K562 (cell line): ENCODE measurements at regions not wholly inside any gene's neighbourhood (a gene's known extent, or its start where the extent isn't known, plus 50 kb on each side); places are given as distances from the start of the nearest gene placed in this dataset.

Source experiments
- ATAC-seq: fragments of 200-7000 bp; cut with Tn5 transposase; 3 replicates; pipeline ENCODE4 v1.9.1; 2020; ENCODE audit warnings: moderate library complexity
- BruUV-seq: library from RNA; stranded (reverse); fragments of 400-500 nt; replicated peaks from 2 replicates; lab custom pipeline; 2021; lab: Mats Ljungman, UMichigan
- CTCF ChIA-PET: fragments of 300-600 bp; formaldehyde crosslinking; extraction: SDS; loops from one replicate; lab custom pipeline; 2021; ENCODE audit warnings: low intra/inter-chr PET ratio; lab: Yijun Ruan, JAX
- POLR2A ChIA-PET: fragments of 300-600, 350-650 bp; sonication (Branson Sonifier 250); formaldehyde crosslinking; extraction: SDS; loops from one replicate; lab custom pipeline; 2021; ENCODE audit warnings: antibody characterized with exemption, inconsistent platforms; lab: Yijun Ruan, JAX
- DNase-seq, 4 experiments: peaks; one replicate each; pipeline versions ENCODE4 v3.0.0 to v3.0.0-alpha.2; 2011 to 2018; ENCODE audit warnings: low spot score in 3 of 4, mixed read lengths in 3 of 4; ENCODE audit errors: extremely low read depth in 1 of 4
- FAIRE-seq: peaks from 2 replicates; lab custom pipeline; 2011; peaks lifted over from hg19 to GRCh38; lab: Jason Lieb, UNC
- H2AFZ ChIP-seq: 2 replicates; pipeline ENCODE4 v1.6.0; 2011; ENCODE audit warnings: low read depth, low read length, control low read depth, inconsistent platforms
- H3K27ac ChIP-seq: fragments of 200-600 bp; 3 replicates; pipeline ENCODE4 v1.8.0; 2011; ENCODE audit warnings: low read depth, mild to moderate bottlenecking, control low read depth, inconsistent platforms, low read length, moderate library complexity, mixed read lengths; ENCODE audit errors: extremely low read depth
- H3K27me3 ChIP-seq, 2 experiments: fragments of 300-600 bp in 1 of 2; 2 replicates in 1 of 2; 3 replicates in 1 of 2; pipeline versions ENCODE4 v1.6.0 to v1.8.0; 2011; ENCODE audit warnings: inconsistent platforms in 2 of 2, low read length in 2 of 2, mild to moderate bottlenecking in 1 of 2, mixed read lengths in 1 of 2, moderate library complexity in 1 of 2; ENCODE audit not compliant: control insufficient read depth in 2 of 2, insufficient read depth in 2 of 2
- H3K36me3 ChIP-seq: fragments of 300-600 bp; 3 replicates; pipeline ENCODE4 v1.8.0; 2011; ENCODE audit warnings: mild to moderate bottlenecking, low read length, inconsistent platforms; ENCODE audit not compliant: control insufficient read depth, insufficient read depth
- H3K4me1 ChIP-seq, 2 experiments: fragments of 200-600 bp in 1 of 2; replicated peaks in 1 of 2; 2 replicates in 1 of 2; 3 replicates in 1 of 2; pipeline versions ENCODE4 v1.5.1 to v1.8.0; 2011; ENCODE audit warnings: inconsistent platforms in 2 of 2, low read length in 2 of 2, mild to moderate bottlenecking in 1 of 2, mixed read lengths in 1 of 2, moderate library complexity in 1 of 2; ENCODE audit not compliant: control insufficient read depth in 2 of 2, insufficient read depth in 2 of 2
- H3K4me2 ChIP-seq: 2 replicates; pipeline ENCODE4 v1.6.1; 2011; ENCODE audit warnings: low read length, control low read depth, inconsistent platforms, mixed read lengths; ENCODE audit not compliant: insufficient read depth
- H3K4me3 ChIP-seq: fragments of 200-600 bp; sonication (generic), shearing (Covaris generic); 2 replicates; pipeline ENCODE4 v1.5.1; 2016; ENCODE audit warnings: control low read depth, inconsistent platforms
- H3K79me2 ChIP-seq: fragments of 200-600 bp; 3 replicates; pipeline ENCODE4 v1.8.0; 2011; ENCODE audit warnings: low read length, inconsistent platforms; ENCODE audit not compliant: control insufficient read depth, insufficient read depth
- H3K9ac ChIP-seq, 2 experiments: 2 replicates each; pipeline versions ENCODE4 v1.6.0 to v1.6.1; 2011; ENCODE audit warnings: low read depth in 2 of 2, low read length in 2 of 2, control low read depth in 1 of 2, inconsistent platforms in 1 of 2, mild to moderate bottlenecking in 1 of 2, mixed read lengths in 1 of 2; ENCODE audit not compliant: insufficient read depth in 1 of 2
- H3K9me1 ChIP-seq: one replicate; pipeline ENCODE4 v1.6.0; 2011; ENCODE audit warnings: inconsistent platforms, mild to moderate bottlenecking, low read length, moderate library complexity; ENCODE audit not compliant: control insufficient read depth, insufficient read depth
- H3K9me3 ChIP-seq: replicated peaks from 2 replicates; pipeline ENCODE4 v1.5.1; 2011; ENCODE audit warnings: low read depth, low read length, inconsistent platforms; ENCODE audit not compliant: control insufficient read depth, insufficient read depth
- H4K20me1 ChIP-seq: replicated peaks from 2 replicates; pipeline ENCODE4 v1.6.1; 2011; ENCODE audit warnings: low read length, inconsistent platforms, mixed read lengths; ENCODE audit not compliant: control insufficient read depth, insufficient read depth
- KDM4B ChIP-seq, 2 experiments: fragments of 450-650 bp in 1 of 2; sonication (generic) in 1 of 2; IDR thresholded peaks; 2 replicates each; pipeline ENCODE4 v1.6.1; 2016 to 2017; ENCODE audit warnings: borderline replicate concordance in 2 of 2, antibody characterized with exemption in 1 of 2, low read depth in 1 of 2, mild to moderate bottlenecking in 1 of 2
- LARP7 ChIP-seq: fragments of 450-650 bp; IDR thresholded peaks from 2 replicates; pipeline ENCODE4 v1.6.1; 2016
- NELFE ChIP-seq: IDR thresholded peaks from 2 replicates; pipeline ENCODE4 v1.6.1; 2011; ENCODE audit warnings: mild to moderate bottlenecking; ENCODE audit not compliant: insufficient read depth, insufficient read length
- STAT5B ChIP-seq: fragments of 250-450 bp; sonication (Bioruptor Pico); IDR thresholded peaks from 2 replicates; pipeline ENCODE4 v1.8.0; 2021; ENCODE audit warnings: mild to moderate bottlenecking, inconsistent platforms
- TCF7L2 ChIP-seq: fragments of 150-350 bp; IDR thresholded peaks from 2 replicates; pipeline ENCODE4 v1.6.1; 2016; ENCODE audit warnings: low read depth, mild to moderate bottlenecking, low read length, moderate library complexity
- ZBTB8A ChIP-seq: fragments of 450-650 bp; IDR thresholded peaks from 2 replicates; pipeline ENCODE4 v1.6.1; 2018; ENCODE audit warnings: mild to moderate bottlenecking, moderate library complexity; ENCODE audit not compliant: partially characterized antibody
- ZC3H4 ChIP-seq: sonication (generic); formaldehyde crosslinking; IDR thresholded peaks from 2 replicates; pipeline ENCODE4 v1.9.0; 2021; ENCODE audit warnings: missing genetic modification reagents, borderline replicate concordance
- ZNF175 ChIP-seq: fragments of 200-800 bp; sonication (Bioruptor generic); IDR thresholded peaks from 2 replicates; pipeline ENCODE4 v1.6.1; 2016; ENCODE audit warnings: low read depth, mild to moderate bottlenecking, missing genetic modification characterization, missing compliant biosample characterization
- WGBS: fragments of 100-300 bp; shearing (Covaris generic); methylation state at CpG from one replicate; pipeline ENCODE4 v1.1.6; 2016; ENCODE audit warnings: low coverage, mixed read lengths; ENCODE audit not compliant: insufficient coverage; ENCODE audit errors: missing lambda C conversion rate; 5-methylcytosine and 5-hydroxymethylcytosine counted together
- in situ Hi-C: fragments of 300-500 bp; cut with MboI; formaldehyde crosslinking; loops from 4 replicates; pipeline ENCODE4 v1.15.0; 2018; ENCODE audit warnings: inconsistent platforms, mixed read lengths
- intact Hi-C: fragments of 100-400 bp; cut with micrococcal nuclease; formaldehyde crosslinking; loops from 2 replicates; pipeline ENCODE4 v1.14.2; 2022
- TF ChIP-seq, protein P1 (sequence below): sonication (generic); formaldehyde crosslinking; IDR thresholded peaks from 2 replicates; pipeline ENCODE4 v1.8.0; 2023; ENCODE audit warnings: mild to moderate bottlenecking, missing genetic modification reagents
- TF ChIP-seq, protein P2 (sequence below): fragments of 250-450 bp; sonication (Bioruptor Pico); IDR thresholded peaks from 2 replicates; pipeline ENCODE4 v1.8.0; 2022; ENCODE audit warnings: moderate library complexity, mild to moderate bottlenecking, inconsistent platforms
- TF ChIP-seq, protein P3 (sequence below): fragments of 250-450 bp; sonication (Bioruptor Pico); IDR thresholded peaks from 2 replicates; pipeline ENCODE4 v1.5.0; 2022; ENCODE audit warnings: mild to moderate bottlenecking
- TF ChIP-seq, protein P4 (sequence below): sonication (generic); formaldehyde crosslinking; IDR thresholded peaks from 2 replicates; pipeline ENCODE4 v1.8.0; 2022; ENCODE audit warnings: mild to moderate bottlenecking, missing genetic modification reagents
- TF ChIP-seq, protein P5 (sequence below): fragments of 450-650 bp; IDR thresholded peaks from 2 replicates; pipeline ENCODE4 v1.6.1; 2016; ENCODE audit warnings: missing biosample characterization, missing genetic modification characterization
- TF ChIP-seq, protein P6 (sequence below): sonication (generic); formaldehyde crosslinking; IDR thresholded peaks from 2 replicates; pipeline ENCODE4 v1.8.1; 2023; ENCODE audit warnings: mild to moderate bottlenecking, missing genetic modification reagents

DNA sequence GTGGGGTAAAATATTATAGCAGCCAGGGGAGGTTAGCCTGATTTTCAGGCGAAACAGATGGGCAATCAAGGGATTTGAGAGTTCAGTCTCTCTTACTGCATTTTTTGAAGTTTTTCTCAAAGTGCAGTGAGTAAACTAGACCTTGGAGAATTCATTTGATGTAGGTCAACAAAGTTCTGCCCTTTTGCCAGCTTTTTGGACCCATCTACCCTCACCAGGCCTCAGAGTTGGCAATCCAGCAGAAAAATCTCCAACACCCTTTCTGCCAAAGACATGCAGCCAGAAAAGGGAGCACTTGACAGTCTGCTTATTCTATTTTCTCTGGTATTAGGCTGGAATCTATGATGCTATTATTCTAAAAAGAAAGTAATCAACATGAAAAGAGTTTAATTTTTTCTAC lies 162.2 kb upstream of the TOM1L1 start:
- H4K20me1 ChIP-seq, result no peaks in the 10 kb centered on the region
- no peak for ATAC-seq
- no peak overlapping the region for H3K4me2 ChIP-seq
- no peak for DNase-seq
- no peaks in the 10 kb centered on the region for H3K27me3 ChIP-seq
- ChIA-PET POLR2A (no interaction called here), CTCF (no interaction called here)
- no peak for FAIRE-seq
- no peaks in the 10 kb centered on the region for H3K79me2 ChIP-seq
- intact Hi-C loops (no loop called here), in situ Hi-C loops (no loop called here)
- no TSS peak for BruUV-seq
- H3K36me3 ChIP-seq, result no peaks in the 10 kb centered on the region
- H3K9me1 ChIP-seq, result no peaks in the 10 kb centered on the region
- H3K4me1 ChIP-seq, result no peaks in the 10 kb centered on the region
- no peak overlapping the region for H3K27ac ChIP-seq
- H3K4me3 ChIP-seq, result no peak overlapping the region
- TF ChIP-seq, protein P1, sequence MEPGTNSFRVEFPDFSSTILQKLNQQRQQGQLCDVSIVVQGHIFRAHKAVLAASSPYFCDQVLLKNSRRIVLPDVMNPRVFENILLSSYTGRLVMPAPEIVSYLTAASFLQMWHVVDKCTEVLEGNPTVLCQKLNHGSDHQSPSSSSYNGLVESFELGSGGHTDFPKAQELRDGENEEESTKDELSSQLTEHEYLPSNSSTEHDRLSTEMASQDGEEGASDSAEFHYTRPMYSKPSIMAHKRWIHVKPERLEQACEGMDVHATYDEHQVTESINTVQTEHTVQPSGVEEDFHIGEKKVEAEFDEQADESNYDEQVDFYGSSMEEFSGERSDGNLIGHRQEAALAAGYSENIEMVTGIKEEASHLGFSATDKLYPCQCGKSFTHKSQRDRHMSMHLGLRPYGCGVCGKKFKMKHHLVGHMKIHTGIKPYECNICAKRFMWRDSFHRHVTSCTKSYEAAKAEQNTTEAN (CRISPR knock-in tag), result no peak
- TF ChIP-seq, protein P2, sequence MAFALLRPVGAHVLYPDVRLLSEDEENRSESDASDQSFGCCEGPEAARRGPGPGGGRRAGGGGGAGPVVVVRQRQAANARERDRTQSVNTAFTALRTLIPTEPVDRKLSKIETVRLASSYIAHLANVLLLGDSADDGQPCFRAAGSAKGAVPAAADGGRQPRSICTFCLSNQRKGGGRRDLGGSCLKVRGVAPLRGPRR (CRISPR knock-in tag), result no peak
- TF ChIP-seq STAT5B (CRISPR knock-in tag) (no peak), KDM4B (IDR thresholded peaks at IDR 0.05; ENCODE audit: borderline replicate concordance in 2 of 2, low read depth in 1 of 2) (no peak), TCF7L2 (no peak), ZC3H4 (CRISPR knock-in tag) (no peak), NELFE (no peak), LARP7 (no peak), ZBTB8A (no peak), ZNF175 (CRISPR knock-in tag) (no peak)
- TF ChIP-seq, protein P3, sequence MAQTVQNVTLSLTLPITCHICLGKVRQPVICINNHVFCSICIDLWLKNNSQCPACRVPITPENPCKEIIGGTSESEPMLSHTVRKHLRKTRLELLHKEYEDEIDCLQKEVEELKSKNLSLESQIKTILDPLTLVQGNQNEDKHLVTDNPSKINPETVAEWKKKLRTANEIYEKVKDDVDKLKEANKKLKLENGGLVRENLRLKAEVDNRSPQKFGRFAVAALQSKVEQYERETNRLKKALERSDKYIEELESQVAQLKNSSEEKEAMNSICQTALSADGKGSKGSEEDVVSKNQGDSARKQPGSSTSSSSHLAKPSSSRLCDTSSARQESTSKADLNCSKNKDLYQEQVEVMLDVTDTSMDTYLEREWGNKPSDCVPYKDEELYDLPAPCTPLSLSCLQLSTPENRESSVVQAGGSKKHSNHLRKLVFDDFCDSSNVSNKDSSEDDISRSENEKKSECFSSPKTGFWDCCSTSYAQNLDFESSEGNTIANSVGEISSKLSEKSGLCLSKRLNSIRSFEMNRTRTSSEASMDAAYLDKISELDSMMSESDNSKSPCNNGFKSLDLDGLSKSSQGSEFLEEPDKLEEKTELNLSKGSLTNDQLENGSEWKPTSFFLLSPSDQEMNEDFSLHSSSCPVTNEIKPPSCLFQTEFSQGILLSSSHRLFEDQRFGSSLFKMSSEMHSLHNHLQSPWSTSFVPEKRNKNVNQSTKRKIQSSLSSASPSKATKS, result no peak
- TF ChIP-seq, protein P4, sequence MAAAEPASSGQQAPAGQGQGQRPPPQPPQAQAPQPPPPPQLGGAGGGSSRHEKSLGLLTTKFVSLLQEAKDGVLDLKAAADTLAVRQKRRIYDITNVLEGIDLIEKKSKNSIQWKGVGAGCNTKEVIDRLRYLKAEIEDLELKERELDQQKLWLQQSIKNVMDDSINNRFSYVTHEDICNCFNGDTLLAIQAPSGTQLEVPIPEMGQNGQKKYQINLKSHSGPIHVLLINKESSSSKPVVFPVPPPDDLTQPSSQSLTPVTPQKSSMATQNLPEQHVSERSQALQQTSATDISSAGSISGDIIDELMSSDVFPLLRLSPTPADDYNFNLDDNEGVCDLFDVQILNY (CRISPR knock-in tag), result no peak
- TF ChIP-seq, protein P5, sequence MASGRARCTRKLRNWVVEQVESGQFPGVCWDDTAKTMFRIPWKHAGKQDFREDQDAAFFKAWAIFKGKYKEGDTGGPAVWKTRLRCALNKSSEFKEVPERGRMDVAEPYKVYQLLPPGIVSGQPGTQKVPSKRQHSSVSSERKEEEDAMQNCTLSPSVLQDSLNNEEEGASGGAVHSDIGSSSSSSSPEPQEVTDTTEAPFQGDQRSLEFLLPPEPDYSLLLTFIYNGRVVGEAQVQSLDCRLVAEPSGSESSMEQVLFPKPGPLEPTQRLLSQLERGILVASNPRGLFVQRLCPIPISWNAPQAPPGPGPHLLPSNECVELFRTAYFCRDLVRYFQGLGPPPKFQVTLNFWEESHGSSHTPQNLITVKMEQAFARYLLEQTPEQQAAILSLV, result no peak
- TF ChIP-seq, protein P6, sequence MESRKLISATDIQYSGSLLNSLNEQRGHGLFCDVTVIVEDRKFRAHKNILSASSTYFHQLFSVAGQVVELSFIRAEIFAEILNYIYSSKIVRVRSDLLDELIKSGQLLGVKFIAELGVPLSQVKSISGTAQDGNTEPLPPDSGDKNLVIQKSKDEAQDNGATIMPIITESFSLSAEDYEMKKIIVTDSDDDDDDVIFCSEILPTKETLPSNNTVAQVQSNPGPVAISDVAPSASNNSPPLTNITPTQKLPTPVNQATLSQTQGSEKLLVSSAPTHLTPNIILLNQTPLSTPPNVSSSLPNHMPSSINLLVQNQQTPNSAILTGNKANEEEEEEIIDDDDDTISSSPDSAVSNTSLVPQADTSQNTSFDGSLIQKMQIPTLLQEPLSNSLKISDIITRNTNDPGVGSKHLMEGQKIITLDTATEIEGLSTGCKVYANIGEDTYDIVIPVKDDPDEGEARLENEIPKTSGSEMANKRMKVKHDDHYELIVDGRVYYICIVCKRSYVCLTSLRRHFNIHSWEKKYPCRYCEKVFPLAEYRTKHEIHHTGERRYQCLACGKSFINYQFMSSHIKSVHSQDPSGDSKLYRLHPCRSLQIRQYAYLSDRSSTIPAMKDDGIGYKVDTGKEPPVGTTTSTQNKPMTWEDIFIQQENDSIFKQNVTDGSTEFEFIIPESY, result no peak
- WGBS, result 0% methylated on average over 1 of the region's 1 CpG
- H3K9ac ChIP-seq, result no peak overlapping the region
- no peak overlapping the region for H2AFZ ChIP-seq
- H3K9me3 ChIP-seq, result no peaks in the 10 kb centered on the region
